Kidney tubule cell (primary cell): ENCODE measurements at regions not wholly inside any gene's neighbourhood (a gene's known extent, or its start where the extent isn't known, plus 50 kb on each side); places are given as distances from the start of the nearest gene placed in this dataset.
A peak's percentile ranks its signal among the peaks of the same experiment; 100 is the strongest.
"Not testable (repeated sequence)": the region's sequence is repeated elsewhere in the genome, so short reads cannot be mapped to it uniquely, and the experiment has no call there.

Source experiments
- DNase-seq: peaks from one replicate; pipeline ENCODE4 v3.0.0-alpha.2; 2018; ENCODE audit warnings: low spot score

GRCh38 chr4:17058916-17059741 lies 160.7 kb upstream of the LDB2 start:
- DNase-seq = no peak

DNA sequence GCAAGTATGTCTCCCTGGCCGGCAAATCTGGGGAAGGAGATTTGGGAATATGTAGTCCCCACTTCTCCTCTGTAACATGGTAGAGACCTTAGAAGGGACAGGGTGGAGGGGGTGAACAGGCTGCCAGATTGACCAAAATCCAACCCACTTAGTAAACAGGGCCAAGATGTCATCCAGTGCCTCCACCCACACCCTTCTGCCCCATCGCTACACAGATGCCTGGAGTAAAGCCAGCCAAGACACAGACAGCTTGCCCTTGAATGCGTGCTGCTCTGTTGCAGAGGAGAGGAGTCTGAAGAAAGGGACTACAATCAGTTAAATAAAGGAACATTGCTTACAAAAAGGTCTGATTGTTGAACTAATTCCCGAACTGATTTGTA lies 160.1 kb upstream of the LDB2 start:
- no peak for DNase-seq

GRCh38 chr4:17057035-17057434 lies 158.6 kb upstream of the LDB2 start:
- no peak for DNase-seq

- peak; percentile 47 for DNase-seq
Measured at GRCh38 chr4:17055788-17056187, 157.3 kb upstream of the LDB2 start.

GRCh38 chr4:17045866-17046265 lies 147.4 kb upstream of the LDB2 start:
- DNase-seq = no peak

DNA sequence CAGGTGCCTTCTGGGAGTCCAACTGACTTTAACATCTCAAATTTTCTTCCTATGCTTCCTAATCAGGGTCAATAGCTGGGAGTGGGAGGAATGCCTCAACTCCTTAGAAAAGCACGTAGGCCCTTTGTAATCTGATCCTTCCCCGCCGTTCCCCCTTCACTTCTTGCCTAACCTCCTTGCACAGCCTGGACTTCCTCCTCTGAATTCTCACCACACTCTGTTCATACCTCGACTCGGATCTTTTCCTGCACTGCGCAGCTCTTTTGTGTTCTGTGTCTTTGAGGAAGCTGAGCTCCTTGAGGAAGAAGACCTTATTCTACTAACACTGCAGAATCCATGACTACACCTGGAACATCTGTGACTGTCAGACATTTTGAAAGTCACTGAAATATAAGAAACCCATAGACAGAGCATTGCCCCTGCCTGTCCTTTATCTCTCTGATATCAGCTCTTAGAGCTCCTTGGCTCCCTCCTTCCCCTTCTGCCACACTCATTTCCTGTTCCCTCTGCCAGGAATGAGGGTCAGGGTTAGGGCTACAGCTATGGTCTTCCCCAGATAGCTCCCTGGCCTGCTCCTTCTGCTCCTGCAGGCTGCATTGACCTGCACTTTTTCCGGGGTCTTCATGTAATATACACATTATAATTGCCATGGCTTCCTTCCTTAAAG lies 140.2 kb upstream of the LDB2 start:
- no peak for DNase-seq

GRCh38 chr4:17033768-17034181 lies 135.3 kb upstream of the LDB2 start:
- DNase-seq = peak; percentile 50

DNA sequence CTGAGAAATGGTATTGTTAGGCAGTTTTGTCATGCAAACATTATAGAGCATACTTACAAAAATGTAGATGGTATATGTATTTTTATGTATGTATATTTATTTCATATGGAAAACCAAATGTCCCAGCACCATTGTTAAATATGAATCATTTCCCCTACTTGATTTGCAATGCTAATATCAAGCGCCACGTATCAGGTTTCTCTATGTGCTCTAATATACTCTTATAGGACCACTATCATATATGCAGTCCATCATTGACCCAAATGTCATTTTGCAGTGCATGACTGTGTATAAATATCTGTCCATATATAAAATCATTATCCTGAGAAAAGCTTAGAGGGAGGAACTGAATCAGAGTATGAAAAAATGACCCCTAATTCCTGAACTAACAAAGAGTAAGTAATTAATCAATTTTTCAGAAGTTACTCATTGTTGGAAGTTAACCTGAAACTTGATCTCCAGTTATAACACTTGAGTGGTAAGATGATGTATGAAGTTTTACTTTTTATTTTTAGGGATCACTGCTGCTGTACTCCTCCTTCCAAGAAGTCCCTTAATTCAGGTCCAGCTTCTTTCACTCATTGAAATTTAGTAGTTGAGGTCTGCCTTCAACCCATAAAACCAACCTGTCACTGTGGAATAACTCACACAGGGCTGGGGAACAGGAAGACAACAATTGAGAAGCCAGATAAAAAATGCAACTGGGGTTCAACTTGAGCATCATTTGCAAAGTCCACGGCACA lies 134.8 kb upstream of the LDB2 start:
- DNase-seq = peak; percentile 7

DNA sequence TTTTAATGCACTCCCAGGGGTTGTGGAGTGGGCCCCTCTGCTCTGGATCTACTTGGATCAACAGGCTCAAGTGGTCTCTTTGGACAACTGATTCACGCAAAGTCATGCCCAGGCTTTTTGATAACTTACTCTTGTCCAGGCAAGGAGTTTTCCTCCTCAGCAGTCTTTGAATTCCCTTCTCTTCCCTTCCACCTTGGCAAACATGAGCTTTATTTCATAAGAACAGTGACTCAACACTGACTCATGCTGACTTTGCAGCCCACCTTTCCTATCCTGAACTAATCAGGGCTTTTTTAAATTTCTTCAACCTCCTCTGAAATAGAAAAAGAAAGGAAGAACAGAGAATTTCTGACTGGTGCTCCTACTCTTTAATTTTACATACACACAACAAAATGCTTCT lies 132.1 kb upstream of the LDB2 start:
- DNase-seq = peak; percentile 79

DNA sequence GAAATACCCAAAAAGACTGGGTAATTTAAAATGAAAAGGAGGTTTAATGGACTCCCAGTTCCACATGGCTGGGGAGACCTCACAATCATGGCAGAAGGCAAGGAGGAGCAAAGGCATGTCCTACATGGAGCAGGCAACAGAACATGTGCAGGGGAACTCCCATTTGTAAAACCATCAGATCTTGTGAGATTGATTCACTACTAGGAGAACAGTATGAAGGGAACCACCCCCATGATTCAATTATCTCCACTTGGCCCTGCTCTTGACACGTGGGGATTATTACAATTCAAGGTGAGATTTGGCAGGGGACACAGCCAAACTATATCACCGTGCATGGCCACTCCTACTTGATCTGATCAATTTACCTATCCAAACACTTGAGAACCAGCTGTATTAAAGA lies 131.5 kb upstream of the LDB2 start:
- peak; percentile 14 for DNase-seq

DNA sequence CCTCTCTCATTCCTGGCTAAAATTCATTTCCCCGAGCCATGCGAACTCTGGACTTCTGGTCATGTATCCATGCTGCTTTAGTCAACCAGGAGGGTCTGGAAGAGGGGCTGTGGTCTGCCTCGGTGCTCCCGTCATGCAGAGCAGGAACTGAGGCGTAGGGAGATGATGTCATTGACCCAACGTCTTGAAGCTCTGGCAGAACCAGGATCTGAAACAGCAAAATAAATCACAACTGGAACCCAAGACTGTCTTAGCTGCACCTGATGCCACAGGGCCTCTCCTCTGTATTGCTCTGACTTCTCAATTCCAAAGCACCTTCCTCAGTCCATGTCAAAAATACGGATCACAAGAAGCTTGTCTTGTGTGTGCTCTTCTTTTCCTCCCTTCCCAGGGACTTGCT lies 131.0 kb upstream of the LDB2 start:
- DNase-seq = no peak

DNA sequence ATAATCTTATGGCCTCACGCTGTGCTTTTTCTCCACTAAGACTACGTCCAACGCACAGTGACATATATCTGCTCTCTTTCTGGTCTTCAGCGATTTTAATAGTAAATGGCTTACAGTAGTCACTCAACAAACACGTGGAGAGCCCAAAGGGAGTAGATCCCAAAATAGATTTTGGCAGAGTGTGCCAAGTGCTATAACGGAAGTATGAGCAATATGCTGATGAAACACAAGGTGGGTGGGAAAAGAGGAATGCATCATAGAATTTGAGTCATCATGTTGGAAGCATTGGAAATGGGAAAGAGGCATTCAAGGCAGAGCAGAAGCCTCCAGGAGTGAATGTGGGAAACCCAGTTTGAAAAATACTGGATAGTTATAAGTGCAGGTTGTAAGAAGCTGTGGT lies 129.1 kb upstream of the LDB2 start:
- DNase-seq = peak; percentile 88

- no peak for DNase-seq
Measured at GRCh38 chr4:17024425-17024824, 126.0 kb upstream of the LDB2 start.

DNA sequence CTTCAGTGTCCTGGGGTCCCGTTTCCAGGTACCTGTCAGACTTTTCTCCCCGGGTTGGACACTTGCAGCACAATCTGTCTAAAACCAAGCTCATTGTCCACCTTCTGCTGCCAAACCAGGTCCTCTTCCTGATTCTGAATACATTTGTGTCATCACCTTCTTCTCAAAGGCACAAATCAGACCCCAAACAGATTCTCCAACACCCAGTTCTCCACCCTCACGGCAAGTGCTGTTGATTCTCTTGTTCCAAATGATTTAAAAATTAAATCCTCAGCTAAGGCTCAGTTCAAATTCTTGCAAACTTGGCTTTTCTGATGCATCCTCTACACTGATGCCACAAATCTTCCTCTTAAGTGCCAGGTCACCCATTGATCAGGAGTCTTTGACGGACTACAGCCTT lies 122.5 kb upstream of the LDB2 start:
- DNase-seq = no peak

- DNase-seq = no peak
Measured at GRCh38 chr4:17020451-17020850, 122.0 kb upstream of the LDB2 start.

GRCh38 chr4:17018621-17019020 lies 120.2 kb upstream of the LDB2 start:
- not testable (repeated sequence) for DNase-seq

DNA sequence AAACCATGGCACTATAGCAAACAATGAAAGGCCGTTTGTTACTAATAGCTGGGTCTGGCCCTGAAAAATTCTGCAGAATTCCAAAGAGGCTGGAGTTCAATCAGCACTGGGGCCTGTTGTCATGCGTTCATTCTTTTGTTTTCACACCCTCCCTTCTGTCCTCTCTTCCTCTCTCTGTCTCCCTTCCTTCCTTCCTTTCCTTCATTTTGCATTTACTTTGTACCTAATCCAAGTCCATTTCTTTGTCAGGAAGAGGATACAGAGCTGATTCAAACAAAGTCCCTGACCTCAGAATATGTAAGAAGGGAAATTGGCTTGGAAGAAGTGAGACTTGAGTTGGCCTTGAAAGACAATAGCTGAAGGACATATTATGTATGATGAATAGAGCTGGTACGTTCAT lies 119.6 kb upstream of the LDB2 start:
- DNase-seq = no peak

- DNase-seq = no peak
Measured at GRCh38 chr4:17013382-17014006, 115.0 kb upstream of the LDB2 start.

DNA sequence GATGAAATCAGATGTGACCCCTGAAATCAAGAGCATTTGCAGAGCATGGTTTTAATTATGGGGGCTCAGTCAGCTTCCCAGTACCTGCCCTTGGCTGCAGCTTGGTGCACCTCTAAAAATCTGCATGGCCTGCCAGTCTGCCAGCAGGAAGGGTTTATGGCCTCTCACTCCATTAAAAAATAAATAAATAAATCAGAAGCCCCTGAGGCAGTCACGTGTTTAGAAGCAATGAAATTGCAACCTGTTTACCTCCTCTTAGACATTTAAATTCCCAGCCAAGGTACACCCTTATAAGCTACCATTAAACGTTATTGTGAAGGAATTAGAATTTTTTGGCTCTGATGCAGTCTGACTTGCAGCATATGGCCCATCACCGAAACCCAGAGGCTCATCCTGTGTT lies 114.0 kb upstream of the LDB2 start:
- no peak for DNase-seq

GRCh38 chr4:17010426-17011087 lies 112.1 kb upstream of the LDB2 start:
- DNase-seq = no peak

DNA sequence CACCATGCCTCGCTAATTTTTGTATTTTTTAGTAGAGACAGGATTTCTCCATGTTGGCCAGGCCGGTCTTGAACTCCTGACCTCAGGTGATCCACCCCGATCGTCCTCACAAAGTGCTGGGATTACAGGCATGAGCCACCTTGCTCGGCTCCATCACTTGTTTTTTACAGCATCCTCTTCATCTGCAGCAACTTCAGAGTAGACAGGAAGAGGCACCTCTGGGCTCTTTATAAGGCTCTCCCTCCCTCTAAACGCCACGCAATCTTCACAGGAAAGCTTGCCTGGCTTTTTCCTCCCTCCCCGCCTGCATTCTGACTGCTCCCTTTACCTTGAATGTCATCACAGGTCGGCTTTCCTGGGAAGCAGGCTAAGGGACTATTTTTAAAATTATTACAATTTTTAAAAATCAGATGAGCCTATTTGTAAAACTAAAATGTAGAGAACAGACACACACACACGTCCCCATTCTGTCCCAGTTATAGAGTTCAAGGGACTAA lies 111.5 kb upstream of the LDB2 start:
- DNase-seq = no peak

DNA sequence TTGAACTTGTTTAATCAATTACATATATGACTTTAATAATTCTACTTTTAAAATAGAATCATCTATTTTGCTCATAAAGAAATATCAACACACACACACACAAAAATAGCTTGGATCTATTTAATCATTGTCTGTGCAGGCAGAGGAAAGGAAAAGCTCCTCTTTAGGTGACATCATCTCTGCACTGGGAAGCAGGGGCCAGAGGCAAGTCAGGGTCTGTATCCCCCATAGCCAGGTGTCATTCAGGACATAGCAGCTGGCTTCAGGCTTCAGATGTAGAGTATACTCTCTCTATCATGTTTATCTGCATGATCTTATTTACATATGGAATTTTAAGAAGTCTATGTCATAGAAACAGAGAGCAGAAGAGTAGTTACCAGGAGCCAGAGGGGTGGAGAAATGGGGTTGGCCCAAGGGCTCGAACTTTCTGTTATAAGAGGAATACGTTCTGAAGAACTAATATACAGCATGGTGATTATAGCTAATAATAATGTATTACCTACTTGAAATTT lies 110.4 kb upstream of the LDB2 start:
- DNase-seq = no peak
